ENCODE measurements at regions not wholly inside any gene's neighbourhood (a gene's known extent, or its start where the extent isn't known, plus 50 kb on each side); places are given as distances from the start of the nearest gene placed in this dataset.

DNA sequence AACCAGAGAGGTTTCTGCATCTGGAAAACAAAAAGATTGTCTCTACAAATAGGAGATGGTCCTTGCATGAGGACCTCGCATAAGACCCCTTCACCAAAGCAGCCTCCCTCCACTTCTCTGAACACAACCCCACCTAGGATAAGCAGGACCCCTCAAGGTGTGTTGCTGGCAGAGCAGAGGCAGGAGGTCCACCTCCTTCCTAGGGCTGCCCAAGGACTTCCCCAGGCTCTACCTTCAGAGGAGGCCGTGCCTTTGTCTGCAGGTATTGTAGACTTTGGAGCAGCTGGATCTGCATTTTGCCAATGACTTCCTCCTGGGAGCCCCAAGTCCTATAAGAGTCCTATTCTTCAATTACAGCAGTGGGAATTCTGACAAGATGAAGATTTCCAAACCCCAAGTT lies 67.3 kb upstream of the TSPAN11 start:
- DNase-seq (ENCODE audit: low spot score) = no peak
- no peak overlapping the region for H3K27ac ChIP-seq
- POLR2A ChIA-PET (ENCODE audit: low non-redundant PET) = no interaction called here
- TF ChIP-seq, protein P1, sequence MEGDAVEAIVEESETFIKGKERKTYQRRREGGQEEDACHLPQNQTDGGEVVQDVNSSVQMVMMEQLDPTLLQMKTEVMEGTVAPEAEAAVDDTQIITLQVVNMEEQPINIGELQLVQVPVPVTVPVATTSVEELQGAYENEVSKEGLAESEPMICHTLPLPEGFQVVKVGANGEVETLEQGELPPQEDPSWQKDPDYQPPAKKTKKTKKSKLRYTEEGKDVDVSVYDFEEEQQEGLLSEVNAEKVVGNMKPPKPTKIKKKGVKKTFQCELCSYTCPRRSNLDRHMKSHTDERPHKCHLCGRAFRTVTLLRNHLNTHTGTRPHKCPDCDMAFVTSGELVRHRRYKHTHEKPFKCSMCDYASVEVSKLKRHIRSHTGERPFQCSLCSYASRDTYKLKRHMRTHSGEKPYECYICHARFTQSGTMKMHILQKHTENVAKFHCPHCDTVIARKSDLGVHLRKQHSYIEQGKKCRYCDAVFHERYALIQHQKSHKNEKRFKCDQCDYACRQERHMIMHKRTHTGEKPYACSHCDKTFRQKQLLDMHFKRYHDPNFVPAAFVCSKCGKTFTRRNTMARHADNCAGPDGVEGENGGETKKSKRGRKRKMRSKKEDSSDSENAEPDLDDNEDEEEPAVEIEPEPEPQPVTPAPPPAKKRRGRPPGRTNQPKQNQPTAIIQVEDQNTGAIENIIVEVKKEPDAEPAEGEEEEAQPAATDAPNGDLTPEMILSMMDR (conservative IDR thresholded peaks at IDR 0.05; ENCODE audit: low read depth) = no peak
- CTCF ChIA-PET = interaction anchor here (0.6 kb wide), 1 partner anchor 391 kb away, joined by 5 read pairs; no protein-coding TSS in a partner anchor

DNA sequence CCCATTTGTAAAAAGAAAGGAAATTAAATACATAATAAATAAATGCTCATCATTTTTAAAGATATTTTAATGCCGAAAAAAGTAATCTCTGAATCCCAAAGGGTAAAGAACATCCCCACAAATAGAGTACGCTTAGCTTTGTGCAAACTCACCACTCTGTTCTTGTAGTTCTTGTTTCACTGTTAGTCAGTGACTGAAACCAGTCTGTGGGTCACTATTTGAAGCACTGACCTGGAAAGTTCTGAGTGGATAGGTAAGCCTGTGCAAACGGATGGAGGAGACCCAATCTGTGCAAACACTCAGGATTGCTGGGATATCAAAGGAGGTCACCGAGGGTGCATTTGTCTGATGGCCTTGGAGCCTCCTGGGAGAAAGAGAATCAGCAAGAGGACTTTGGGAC lies 68.1 kb upstream of the TSPAN11 start:
- ChIA-PET POLR2A (ENCODE audit: low non-redundant PET) (no interaction called here), CTCF (no interaction called here)
- TF ChIP-seq, protein P1 (conservative IDR thresholded peaks at IDR 0.05; ENCODE audit: low read depth) = no peak
- DNase-seq (ENCODE audit: low spot score) = no peak
- H3K27ac ChIP-seq = no peak overlapping the region

DNA sequence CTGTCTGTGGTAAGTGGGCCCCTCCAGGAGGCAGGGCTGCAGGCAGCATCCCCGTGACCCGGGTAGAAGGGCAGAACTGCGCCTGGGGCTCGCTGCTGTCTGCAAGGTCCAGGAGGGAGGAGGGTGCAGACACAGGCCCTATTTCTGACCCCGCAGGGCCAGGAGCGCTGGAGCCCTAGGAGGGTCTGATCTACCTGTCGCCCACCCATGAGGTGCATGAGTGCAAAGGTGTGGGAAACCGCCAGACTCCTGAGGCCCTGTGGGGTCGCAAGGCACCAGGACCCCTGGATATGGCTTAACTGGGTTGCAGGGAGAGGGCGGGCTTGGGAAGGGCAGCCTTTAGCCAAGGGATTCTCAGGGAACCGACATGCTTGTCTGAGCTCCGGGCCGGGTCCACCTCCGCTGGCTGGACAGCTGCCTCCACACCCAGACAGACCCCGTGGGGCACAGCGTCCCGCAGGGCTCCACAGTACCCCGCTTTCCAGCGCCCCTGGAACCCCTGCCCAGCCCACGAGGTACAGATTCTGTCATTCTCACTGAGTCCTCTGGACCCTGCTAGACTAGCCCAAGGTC lies 72.9 kb upstream of the TSPAN11 start:
- POLR2A ChIA-PET (ENCODE audit: low non-redundant PET) = no interaction called here
- DNase-seq (ENCODE audit: low spot score) = no peak
- H3K27ac ChIP-seq = no peak overlapping the region
- TF ChIP-seq, protein P1 (conservative IDR thresholded peaks at IDR 0.05; ENCODE audit: low read depth) = no peak
- CTCF ChIA-PET = no interaction called here

DNA sequence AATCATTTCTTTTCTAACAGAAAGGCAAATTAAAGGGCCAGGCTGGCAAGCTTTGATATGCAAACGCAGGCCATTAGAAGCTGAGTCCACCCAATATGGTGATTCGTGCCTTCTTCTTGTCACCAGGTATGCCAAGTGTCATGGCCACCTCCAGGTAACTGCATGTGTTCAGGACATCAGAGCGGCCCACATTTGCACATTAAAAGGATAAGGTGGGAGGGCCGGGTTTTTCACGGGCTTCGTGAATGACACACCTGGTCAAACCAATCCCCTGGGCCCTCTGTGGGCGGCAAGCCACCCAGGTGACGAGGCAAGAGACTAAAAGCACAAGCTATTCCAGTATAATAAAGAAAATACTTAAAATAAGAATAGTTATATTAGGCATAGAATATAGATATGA lies 75.9 kb upstream of the TSPAN11 start:
- POLR2A ChIA-PET (ENCODE audit: low non-redundant PET) = no interaction called here
- H3K27ac ChIP-seq = no peak overlapping the region
- DNase-seq (ENCODE audit: low spot score) = no peak
- TF ChIP-seq, protein P1 (conservative IDR thresholded peaks at IDR 0.05; ENCODE audit: low read depth) = no peak
- CTCF ChIA-PET = interaction anchor here (0.7 to 2.3 kb wide), 4 partner anchors 135 to 649 kb away, joined by 3 to 22 read pairs (median 4); no protein-coding TSS in a partner anchor

DNA sequence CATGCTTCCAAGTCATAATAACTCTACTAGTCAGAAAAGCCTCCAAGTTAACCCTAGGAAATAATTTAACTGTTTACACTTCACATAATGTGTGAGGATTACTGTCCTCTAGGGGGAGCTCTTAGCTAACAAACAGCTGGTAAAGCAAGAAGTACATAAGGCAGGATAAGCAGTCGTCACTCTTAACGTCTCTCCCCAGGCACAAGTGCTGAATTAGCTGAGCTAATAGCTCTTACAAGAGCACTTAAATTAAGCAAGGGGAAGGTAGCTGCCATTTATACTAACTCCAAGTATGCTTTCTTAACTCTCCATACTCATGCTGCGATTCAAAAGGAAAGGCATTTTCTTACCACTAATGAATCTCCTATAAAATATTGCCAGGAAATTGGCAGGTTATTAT lies 79.3 kb upstream of the TSPAN11 start:
- POLR2A ChIA-PET (ENCODE audit: low non-redundant PET) = no interaction called here
- TF ChIP-seq, protein P1 (conservative IDR thresholded peaks at IDR 0.05; ENCODE audit: low read depth) = peak; percentile 78
- no peak for DNase-seq (ENCODE audit: low spot score)
- CTCF ChIA-PET = interaction anchor here (0.5 to 3.3 kb wide), 7 partner anchors 69 to 1517 kb away, joined by 3 to 28 read pairs (median 3); no protein-coding TSS in a partner anchor
- no peak overlapping the region for H3K27ac ChIP-seq

DNA sequence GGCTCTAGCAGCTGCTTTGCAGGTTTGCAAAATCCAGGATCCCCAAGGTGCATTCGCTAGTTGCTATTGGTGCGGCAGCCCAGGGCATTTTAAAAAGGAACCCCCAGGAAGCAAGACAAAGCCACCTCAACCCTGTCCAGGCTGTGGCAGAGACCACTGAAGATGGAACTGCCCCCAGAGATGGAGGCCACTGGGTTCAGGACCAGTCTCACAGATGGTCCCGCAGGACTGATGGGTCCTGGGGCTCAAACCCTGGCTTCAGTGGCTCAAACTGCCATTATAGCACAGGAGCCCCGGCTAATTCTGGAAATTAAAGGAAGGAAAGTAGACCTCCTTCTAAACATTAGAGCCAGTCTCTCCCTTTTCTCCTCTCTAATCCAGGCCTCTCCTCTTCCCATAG lies 79.8 kb upstream of the TSPAN11 start:
- ChIA-PET POLR2A (ENCODE audit: low non-redundant PET) (interaction anchor here (0.5 kb wide), 1 partner anchor 140 kb away, joined by 3 read pairs; no protein-coding TSS in a partner anchor), CTCF (interaction anchor here (0.6 to 3.3 kb wide), 5 partner anchors 139 to 1464 kb away, joined by 3 to 28 read pairs (median 3); no protein-coding TSS in a partner anchor)
- H3K27ac ChIP-seq = no peak overlapping the region
- TF ChIP-seq, protein P1 (conservative IDR thresholded peaks at IDR 0.05; ENCODE audit: low read depth) = no peak
- no peak for DNase-seq (ENCODE audit: low spot score)

Data from RWPE1 (cell line).